Right atrium auricular region (tissue), 2 donors: ENCODE measurements at regions not wholly inside any gene's neighbourhood (a gene's known extent, or its start where the extent isn't known, plus 50 kb on each side); places are given as distances from the start of the nearest gene placed in this dataset.

Experiments
- DNase-seq: peaks from one replicate; pipeline ENCODE4 v3.0.0-alpha.2; 2019; ENCODE audit warnings: low spot score
- H3K27ac ChIP-seq, 2 donors: fragments of 200-600 bp; sonication (generic); 1 replicate in 1 of 2; 2 replicates in 1 of 2; pipeline ENCODE4 v1.5.1; 2016 to 2019
- H3K27me3 ChIP-seq, 2 donors: fragments of 200-600 bp; sonication (generic); one replicate each; pipeline versions ENCODE4 v1.5.1 to v1.6.0; 2017 to 2019
- H3K36me3 ChIP-seq: fragments of 200-600 bp; sonication (generic); one replicate; pipeline ENCODE4 v1.5.1; 2016
- H3K4me1 ChIP-seq, 2 donors: fragments of 200-600 bp; sonication (generic); one replicate each; pipeline versions ENCODE4 v1.5.1 to v1.6.0; 2017 to 2019
- H3K4me3 ChIP-seq, 2 donors: fragments of 200-600 bp; sonication (generic); 1 replicate in 1 of 2; 2 replicates in 1 of 2; pipeline ENCODE4 v1.5.1; 2017 to 2019; ENCODE audit warnings: mild to moderate bottlenecking in 1 of 2, moderate library complexity in 1 of 2
- H3K9me3 ChIP-seq, 2 donors: fragments of 200-600 bp; sonication (generic); one replicate each; pipeline ENCODE4 v1.5.1; 2019
- CTCF ChIP-seq, 2 donors: fragments of 200-600 bp; sonication (generic); IDR thresholded peaks; one replicate each; pipeline ENCODE4 v1.5.1; 2019; ENCODE audit warnings: antibody characterized with exemption in 2 of 2

GRCh38 chr20:40333591-40333990 is 355.4 kb downstream of the MAFB start:
- H3K36me3 ChIP-seq: no peaks in the 10 kb centered on the region
- no peak for TF ChIP-seq CTCF (IDR thresholded peaks at IDR 0.05)
- peaks cover 0 to 26% of the 10 kb centered on the region in 2 donors for H3K4me1 ChIP-seq
- H3K9me3 ChIP-seq: no peaks in the 10 kb centered on the region
- H3K4me3 ChIP-seq: no peak overlapping the region
- no peaks in the 10 kb centered on the region for H3K27me3 ChIP-seq
- no peak overlapping the region for H3K27ac ChIP-seq
- DNase-seq: no peak

GRCh38 chr20:40331807-40332560 is 357.1 kb downstream of the MAFB start:
- Histone ChIP-seq H3K4me1 (peaks cover 0 to 26% of the 10 kb centered on the region in 2 donors), H3K27ac (no peak overlapping the region), H3K27me3 (no peaks in the 10 kb centered on the region), H3K36me3 (no peaks in the 10 kb centered on the region), H3K9me3 (no peaks in the 10 kb centered on the region), H3K4me3 (no peak overlapping the region)
- TF ChIP-seq CTCF (IDR thresholded peaks at IDR 0.05): no peak
- DNase-seq: no peak

- Histone ChIP-seq H3K9me3 (no peaks in the 10 kb centered on the region), H3K36me3 (no peaks in the 10 kb centered on the region), H3K27ac (no peak overlapping the region), H3K4me1 (peaks cover 0 to 20% of the 10 kb centered on the region in 2 donors), H3K4me3 (no peak overlapping the region), H3K27me3 (no peaks in the 10 kb centered on the region)
- no peak for TF ChIP-seq CTCF (IDR thresholded peaks at IDR 0.05)
- DNase-seq: no peak
These were observed 357.8 kb downstream of the MAFB start for GRCh38 chr20:40331249-40331648.

- H3K4me3 ChIP-seq: no peak overlapping the region
- no peaks in the 10 kb centered on the region for H3K36me3 ChIP-seq
- H3K4me1 ChIP-seq: peaks cover 0 to 13% of the 10 kb centered on the region in 2 donors
- DNase-seq: no peak
- H3K27me3 ChIP-seq: no peaks in the 10 kb centered on the region
- H3K9me3 ChIP-seq: no peaks in the 10 kb centered on the region
- no peak for TF ChIP-seq CTCF (IDR thresholded peaks at IDR 0.05)
- H3K27ac ChIP-seq: no peak overlapping the region
These were observed 359.7 kb downstream of the MAFB start for GRCh38 chr20:40329321-40329720.

GRCh38 chr20:40326784-40327183 is 362.3 kb downstream of the MAFB start:
- Histone ChIP-seq H3K27ac (no peak overlapping the region), H3K4me1 (peaks cover 0 to 6% of the 10 kb centered on the region in 2 donors), H3K36me3 (no peaks in the 10 kb centered on the region), H3K27me3 (no peaks in the 10 kb centered on the region), H3K9me3 (no peaks in the 10 kb centered on the region), H3K4me3 (no peak overlapping the region)
- no peak for DNase-seq
- TF ChIP-seq CTCF (IDR thresholded peaks at IDR 0.05): no peak
